Esophagus muscularis mucosa (tissue), 4 donors: ENCODE measurements at regions not wholly inside any gene's neighbourhood (a gene's known extent, or its start where the extent isn't known, plus 50 kb on each side); places are given as distances from the start of the nearest gene placed in this dataset.

Source experiments
- EP300 ChIP-seq: sonication (generic); formaldehyde crosslinking; IDR thresholded peaks from one replicate; pipeline ENCODE4 v1.6.1; 2017; ENCODE audit warnings: antibody characterized with exemption
- POLR2A ChIP-seq: fragments of 450-650 bp; IDR thresholded peaks from one replicate; pipeline ENCODE4 v1.6.1; 2017; ENCODE audit warnings: antibody characterized with exemption, moderate library complexity, mild to moderate bottlenecking, low read depth
- POLR2AphosphoS5 ChIP-seq, 2 donors: sonication (generic); formaldehyde crosslinking; IDR thresholded peaks; one replicate each; pipeline ENCODE4 v1.6.1; 2017; ENCODE audit warnings: antibody characterized with exemption in 2 of 2
- TF ChIP-seq, protein P1 (sequence below), 3 experiments: fragments of 200-600 bp in 2 of 3; fragments of 450-650 bp in 1 of 3; sonication (generic) in 2 of 3; IDR thresholded peaks; one replicate each; pipeline ENCODE4 v1.5.1; 2017 to 2019; ENCODE audit warnings: antibody characterized with exemption in 3 of 3, mild to moderate bottlenecking in 2 of 3, moderate library complexity in 1 of 3

DNA sequence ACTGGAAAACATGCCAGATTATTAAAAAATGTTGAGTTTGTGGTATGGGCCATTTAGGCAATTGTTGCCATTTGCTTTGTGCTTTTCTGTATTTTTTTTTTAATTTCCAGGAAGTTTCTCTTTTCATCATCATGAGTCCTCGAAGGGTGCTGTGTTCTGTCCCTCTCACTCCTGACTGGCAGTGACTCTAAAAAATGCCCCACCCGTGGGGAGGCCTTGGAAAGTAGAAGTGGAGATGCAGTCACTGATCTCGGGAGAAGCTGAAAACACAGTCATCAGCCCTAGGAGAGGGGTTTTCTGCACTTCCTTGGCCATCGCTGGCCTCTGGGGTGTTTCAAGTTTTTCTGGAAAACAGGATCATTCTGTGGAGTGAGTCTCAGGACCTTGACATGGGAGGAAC is 98.5 kb upstream of the GRK3 start:
- TF ChIP-seq, protein P1, sequence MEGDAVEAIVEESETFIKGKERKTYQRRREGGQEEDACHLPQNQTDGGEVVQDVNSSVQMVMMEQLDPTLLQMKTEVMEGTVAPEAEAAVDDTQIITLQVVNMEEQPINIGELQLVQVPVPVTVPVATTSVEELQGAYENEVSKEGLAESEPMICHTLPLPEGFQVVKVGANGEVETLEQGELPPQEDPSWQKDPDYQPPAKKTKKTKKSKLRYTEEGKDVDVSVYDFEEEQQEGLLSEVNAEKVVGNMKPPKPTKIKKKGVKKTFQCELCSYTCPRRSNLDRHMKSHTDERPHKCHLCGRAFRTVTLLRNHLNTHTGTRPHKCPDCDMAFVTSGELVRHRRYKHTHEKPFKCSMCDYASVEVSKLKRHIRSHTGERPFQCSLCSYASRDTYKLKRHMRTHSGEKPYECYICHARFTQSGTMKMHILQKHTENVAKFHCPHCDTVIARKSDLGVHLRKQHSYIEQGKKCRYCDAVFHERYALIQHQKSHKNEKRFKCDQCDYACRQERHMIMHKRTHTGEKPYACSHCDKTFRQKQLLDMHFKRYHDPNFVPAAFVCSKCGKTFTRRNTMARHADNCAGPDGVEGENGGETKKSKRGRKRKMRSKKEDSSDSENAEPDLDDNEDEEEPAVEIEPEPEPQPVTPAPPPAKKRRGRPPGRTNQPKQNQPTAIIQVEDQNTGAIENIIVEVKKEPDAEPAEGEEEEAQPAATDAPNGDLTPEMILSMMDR (IDR thresholded peaks at IDR 0.05) = no peak
- TF ChIP-seq EP300 = no peak
- TF ChIP-seq POLR2A = no peak
- no peak for TF ChIP-seq POLR2AphosphoS5 (IDR thresholded peaks at IDR 0.05)
